Peyer's patch (tissue), 4 donors: ENCODE measurements at regions not wholly inside any gene's neighbourhood (a gene's known extent, or its start where the extent isn't known, plus 50 kb on each side); places are given as distances from the start of the nearest gene placed in this dataset.

ENCODE experiments used
- DNase-seq, 3 donors: peaks; one replicate each; pipeline ENCODE4 v3.0.0-alpha.2; 2017 to 2019
- H3K27ac ChIP-seq, 4 donors: fragments of 200-600 bp; sonication (generic); one replicate each; pipeline ENCODE4 v1.5.1; 2016 to 2019
- H3K27me3 ChIP-seq, 2 donors: fragments of 200-600 bp; sonication (generic); one replicate each; pipeline ENCODE4 v1.5.1; 2019
- H3K36me3 ChIP-seq, 3 donors: fragments of 200-600 bp; sonication (generic); one replicate each; pipeline ENCODE4 v1.5.1; 2016 to 2019
- H3K4me1 ChIP-seq, 4 donors: fragments of 200-600 bp; sonication (generic); one replicate each; pipeline ENCODE4 v1.5.1; 2016 to 2019
- H3K4me3 ChIP-seq, 4 donors: fragments of 200-600 bp; sonication (generic); 1 replicate in 3 of 4; 2 replicates in 1 of 4; pipeline ENCODE4 v1.5.1; 2016 to 2019; ENCODE audit warnings: mild to moderate bottlenecking in 1 of 4
- H3K9me3 ChIP-seq, 4 donors: fragments of 200-600 bp; sonication (generic); one replicate each; pipeline ENCODE4 v1.5.1; 2016 to 2019; ENCODE audit warnings: mild to moderate bottlenecking in 1 of 4
- CTCF ChIP-seq, 6 experiments: fragments of 450-650 bp in 4 of 6; fragments of 200-600 bp in 2 of 6; sonication (generic) in 1 of 6; IDR thresholded peaks; one replicate each; pipeline ENCODE4 v1.5.1; 2017 to 2019; ENCODE audit warnings: antibody characterized with exemption in 6 of 6, mild to moderate bottlenecking in 3 of 6, moderate library complexity in 1 of 6
- POLR2A ChIP-seq, 2 donors: fragments of 450-650 bp; IDR thresholded peaks; one replicate each; pipeline ENCODE4 v1.5.1; 2017; ENCODE audit warnings: antibody characterized with exemption in 2 of 2, mild to moderate bottlenecking in 2 of 2, moderate library complexity in 2 of 2

- TF ChIP-seq CTCF (IDR thresholded peaks at IDR 0.05) = peak in 2 of 6 experiments; percentile 32 to 34
- TF ChIP-seq POLR2A (IDR thresholded peaks at IDR 0.05) = no peak
These were observed 119.4 kb downstream of the CAND1 start for GRCh38 chr12:67388331-67389138.

DNA sequence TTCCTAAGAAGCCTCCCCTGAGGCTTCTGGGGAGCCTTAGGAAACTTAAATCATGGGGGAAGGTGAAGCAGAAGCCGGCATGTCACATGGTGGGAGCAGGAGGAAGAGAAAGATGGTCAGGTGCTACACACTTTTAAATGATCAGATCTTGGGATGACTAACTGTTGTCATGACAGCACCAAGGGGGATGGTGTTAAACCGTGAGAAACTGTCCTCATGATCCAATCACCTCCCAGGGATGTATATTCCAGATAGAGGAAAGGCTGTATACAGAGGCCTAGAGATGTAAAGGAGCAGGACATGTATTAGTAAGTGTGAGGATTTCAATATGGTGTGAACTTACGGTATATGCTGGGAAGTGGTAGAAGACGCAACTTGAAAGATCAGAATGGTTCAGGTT lies 121.1 kb downstream of the CAND1 start:
- no peak for TF ChIP-seq CTCF (IDR thresholded peaks at IDR 0.05)
- TF ChIP-seq POLR2A (IDR thresholded peaks at IDR 0.05) = no peak
- DNase-seq = no peak
- Histone ChIP-seq H3K4me1 (no peaks in the 10 kb centered on the region), H3K27me3 (no peaks in the 10 kb centered on the region), H3K9me3 (no peaks in the 10 kb centered on the region), H3K36me3 (no peaks in the 10 kb centered on the region), H3K27ac (no peak overlapping the region), H3K4me3 (no peak overlapping the region)

More at GRCh38 chr12:67388331-67389138, 119.4 kb downstream of the CAND1 start:
- Histone ChIP-seq H3K9me3 (no peaks in the 10 kb centered on the region), H3K4me3 (no peak overlapping the region), H3K27ac (no peak overlapping the region), H3K4me1 (no peaks in the 10 kb centered on the region), H3K27me3 (no peaks in the 10 kb centered on the region), H3K36me3 (no peaks in the 10 kb centered on the region)
- no peak for DNase-seq

DNA sequence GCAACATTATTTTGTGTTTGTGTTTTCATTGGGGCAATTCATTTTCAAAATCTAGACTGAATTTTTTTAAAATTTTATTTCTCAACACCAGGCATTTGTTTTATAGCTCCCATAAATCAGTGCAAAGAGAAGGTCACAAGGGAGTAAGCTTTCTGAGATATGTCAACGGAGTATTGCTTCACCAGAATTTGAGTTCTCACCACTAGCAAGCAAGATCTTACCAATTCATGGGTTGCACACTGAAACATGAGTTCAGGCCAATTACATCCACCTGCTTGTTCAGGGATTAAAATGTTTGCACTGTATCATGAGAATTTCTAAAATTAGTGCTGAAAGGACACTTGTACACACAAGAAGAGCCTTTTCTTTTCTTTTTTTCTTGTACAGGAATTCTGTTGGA lies 121.9 kb downstream of the CAND1 start:
- Histone ChIP-seq H3K27me3 (no peaks in the 10 kb centered on the region), H3K9me3 (no peaks in the 10 kb centered on the region), H3K4me1 (no peaks in the 10 kb centered on the region), H3K27ac (no peak overlapping the region), H3K36me3 (no peaks in the 10 kb centered on the region), H3K4me3 (no peak overlapping the region)
- TF ChIP-seq POLR2A (IDR thresholded peaks at IDR 0.05) (no peak), CTCF (IDR thresholded peaks at IDR 0.05) (no peak)
- no peak for DNase-seq

- H3K27ac ChIP-seq = no peak overlapping the region
- no peaks in the 10 kb centered on the region for H3K36me3 ChIP-seq
- H3K4me1 ChIP-seq = no peaks in the 10 kb centered on the region
- no peaks in the 10 kb centered on the region for H3K27me3 ChIP-seq
- H3K9me3 ChIP-seq = no peaks in the 10 kb centered on the region
- TF ChIP-seq CTCF (IDR thresholded peaks at IDR 0.05) = no peak
- TF ChIP-seq POLR2A (IDR thresholded peaks at IDR 0.05) = no peak
- no peak for DNase-seq
- no peak overlapping the region for H3K4me3 ChIP-seq
These were observed 122.5 kb downstream of the CAND1 start for GRCh38 chr12:67391656-67392055.

DNA sequence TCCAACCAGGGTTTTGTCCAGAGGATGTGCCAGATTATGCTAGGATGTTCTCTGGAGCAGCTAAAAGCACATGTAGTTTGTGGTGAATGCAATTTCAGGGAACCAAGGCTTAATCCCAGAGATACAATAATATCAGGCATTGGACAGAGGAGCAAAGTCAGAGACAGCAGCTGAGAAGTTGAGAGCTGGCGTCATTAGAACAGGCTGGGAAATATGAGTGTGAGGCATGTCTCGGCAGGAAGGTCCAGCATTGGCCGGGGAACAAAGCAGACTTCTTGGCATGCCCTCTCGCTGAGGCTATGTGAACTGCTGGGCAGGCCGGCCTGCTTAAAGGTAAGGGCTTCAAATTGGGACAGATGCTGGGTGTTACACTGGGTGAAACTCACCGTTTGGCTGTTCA lies 125.4 kb downstream of the CAND1 start:
- Histone ChIP-seq H3K9me3 (no peaks in the 10 kb centered on the region), H3K36me3 (no peaks in the 10 kb centered on the region), H3K27ac (no peak overlapping the region), H3K27me3 (no peaks in the 10 kb centered on the region), H3K4me3 (no peak overlapping the region), H3K4me1 (no peaks in the 10 kb centered on the region)
- TF ChIP-seq POLR2A (IDR thresholded peaks at IDR 0.05) (no peak), CTCF (IDR thresholded peaks at IDR 0.05) (no peak)
- no peak for DNase-seq
